HG03139 (cell line): ENCODE measurements at regions not wholly inside any gene's neighbourhood (a gene's known extent, or its start where the extent isn't known, plus 50 kb on each side); places are given as distances from the start of the nearest gene placed in this dataset.
A peak's percentile ranks its signal among the peaks of the same experiment; 100 is the strongest.

ENCODE experiments used
- ATAC-seq: cut with Tn5 transposase; IDR thresholded peaks from one replicate; pipeline ENCODE4 v1.9.1; 2021; ENCODE audit not compliant: unreplicated experiment

- no peak for ATAC-seq
These were observed 63.6 kb upstream of the JAK2 start for GRCh38 chr9:4921449-4921848.

GRCh38 chr9:4922101-4922500 is 63.0 kb upstream of the JAK2 start:
- ATAC-seq, result no peak

GRCh38 chr9:4922730-4923129 is 62.3 kb upstream of the JAK2 start:
- no peak for ATAC-seq

- no peak for ATAC-seq
These were observed 61.9 kb upstream of the JAK2 start for GRCh38 chr9:4923141-4923540.

- ATAC-seq, result peak; percentile 68
These were observed 61.2 kb upstream of the JAK2 start for GRCh38 chr9:4923580-4924544.

- no peak for ATAC-seq
These were observed 58.8 kb upstream of the JAK2 start for GRCh38 chr9:4926239-4926638.

GRCh38 chr9:4927043-4927471 is 58.0 kb upstream of the JAK2 start:
- no peak for ATAC-seq

- ATAC-seq, result no peak
These were observed 57.4 kb upstream of the JAK2 start for GRCh38 chr9:4927701-4928100.

- ATAC-seq, result no peak
These were observed 55.2 kb upstream of the JAK2 start for GRCh38 chr9:4929917-4930316.

GRCh38 chr9:4932681-4933080 is 52.4 kb upstream of the JAK2 start:
- no peak for ATAC-seq

GRCh38 chr9:4933177-4933576 is 51.9 kb upstream of the JAK2 start:
- ATAC-seq, result no peak

- no peak for ATAC-seq
These were observed 51.2 kb upstream of the JAK2 start for GRCh38 chr9:4933861-4934260.

- no peak for ATAC-seq
These were observed 49.9 kb upstream of the JAK2 start for GRCh38 chr9:4935001-4935672.
